ENCODE measurements at regions not wholly inside any gene's neighbourhood (a gene's known extent, or its start where the extent isn't known, plus 50 kb on each side); places are given as distances from the start of the nearest gene placed in this dataset.

GRCh38 chr2:235141411-235142128, 189.8 kb downstream of the SH3BP4 start:
- DNase-seq (ENCODE audit: low spot score): no peak

- DNase-seq (ENCODE audit: low spot score): peak; percentile 68
These were observed 190.8 kb downstream of the SH3BP4 start for GRCh38 chr2:235142601-235143000.

GRCh38 chr2:235143789-235144188, 192.0 kb downstream of the SH3BP4 start:
- peak; percentile 1 for DNase-seq (ENCODE audit: low spot score)

- DNase-seq (ENCODE audit: low spot score): peak; percentile 0
These were observed 192.5 kb downstream of the SH3BP4 start for GRCh38 chr2:235144291-235144690.

- DNase-seq (ENCODE audit: low spot score): no peak
These were observed 194.4 kb downstream of the SH3BP4 start for GRCh38 chr2:235146206-235146605.

- no peak for DNase-seq (ENCODE audit: low spot score)
These were observed 195.2 kb downstream of the SH3BP4 start for GRCh38 chr2:235146871-235147565.

GRCh38 chr2:235148201-235149170, 196.7 kb downstream of the SH3BP4 start:
- no peak for DNase-seq (ENCODE audit: low spot score)

- DNase-seq (ENCODE audit: low spot score): no peak
These were observed 197.4 kb downstream of the SH3BP4 start for GRCh38 chr2:235149240-235149659.

- no peak for DNase-seq (ENCODE audit: low spot score)
These were observed 197.9 kb downstream of the SH3BP4 start for GRCh38 chr2:235149736-235150135.

GRCh38 chr2:235151152-235151551, 199.3 kb downstream of the SH3BP4 start:
- no peak for DNase-seq (ENCODE audit: low spot score)

GRCh38 chr2:235155163-235155562, 203.3 kb downstream of the SH3BP4 start:
- DNase-seq (ENCODE audit: low spot score): no peak

GRCh38 chr2:235156055-235156454, 204.2 kb downstream of the SH3BP4 start:
- DNase-seq (ENCODE audit: low spot score): no peak

- DNase-seq (ENCODE audit: low spot score): no peak
These were observed 206.1 kb downstream of the SH3BP4 start for GRCh38 chr2:235157746-235158482.

- no peak for DNase-seq (ENCODE audit: low spot score)
These were observed 208.5 kb downstream of the SH3BP4 start for GRCh38 chr2:235160281-235160810.

GRCh38 chr2:235161565-235161964, 209.7 kb downstream of the SH3BP4 start:
- no peak for DNase-seq (ENCODE audit: low spot score)

GRCh38 chr2:235162082-235162836, 210.4 kb downstream of the SH3BP4 start:
- no peak for DNase-seq (ENCODE audit: low spot score)

- no peak for DNase-seq (ENCODE audit: low spot score)
These were observed 211.0 kb downstream of the SH3BP4 start for GRCh38 chr2:235162837-235163197.

- DNase-seq (ENCODE audit: low spot score): no peak
These were observed 213.3 kb downstream of the SH3BP4 start for GRCh38 chr2:235165136-235165535.

- DNase-seq (ENCODE audit: low spot score): no peak
These were observed 213.8 kb downstream of the SH3BP4 start for GRCh38 chr2:235165631-235166030.

- no peak for DNase-seq (ENCODE audit: low spot score)
These were observed 216.6 kb downstream of the SH3BP4 start for GRCh38 chr2:235168174-235168979.

Data from mucosa of gallbladder (tissue), 1 donor.